Liver (tissue), 8 donors: ENCODE measurements at regions not wholly inside any gene's neighbourhood (a gene's known extent, or its start where the extent isn't known, plus 50 kb on each side); places are given as distances from the start of the nearest gene placed in this dataset.

Experiments
- DNase-seq: peaks from one replicate; pipeline ENCODE4 v3.0.0-alpha.2; 2017; ENCODE audit warnings: low spot score
- H3K27ac ChIP-seq, 2 donors: one replicate each; pipeline ENCODE4 v1.7.0; 2013; ENCODE audit warnings: inconsistent platforms in 2 of 2, low read length in 2 of 2, control low read depth in 1 of 2, low read depth in 1 of 2, mild to moderate bottlenecking in 1 of 2
- H3K27me3 ChIP-seq, 4 donors: one replicate each; pipeline versions ENCODE4 v1.6.1 to v1.7.0; 2013; ENCODE audit warnings: low read length in 3 of 4, inconsistent platforms in 1 of 4, mild to moderate bottlenecking in 1 of 4, moderate library complexity in 1 of 4; ENCODE audit not compliant: control insufficient read depth in 4 of 4, insufficient read depth in 4 of 4
- H3K36me3 ChIP-seq, 4 donors: one replicate each; pipeline versions ENCODE4 v1.6.1 to v1.7.0; 2013; ENCODE audit warnings: low read length in 3 of 4, mild to moderate bottlenecking in 3 of 4, low read depth in 1 of 4, moderate library complexity in 1 of 4; ENCODE audit not compliant: control insufficient read depth in 4 of 4, insufficient read depth in 3 of 4
- H3K4me1 ChIP-seq, 4 donors: one replicate each; pipeline versions ENCODE4 v1.6.1 to v1.7.0; 2013; ENCODE audit warnings: low read length in 3 of 4, mild to moderate bottlenecking in 3 of 4, moderate library complexity in 1 of 4; ENCODE audit not compliant: control insufficient read depth in 4 of 4, insufficient read depth in 4 of 4
- H3K4me3 ChIP-seq, 3 donors: one replicate each; pipeline versions ENCODE4 v1.6.1 to v1.7.0; 2013; ENCODE audit warnings: low read length in 3 of 3, control low read depth in 1 of 3, low read depth in 1 of 3, mild to moderate bottlenecking in 1 of 3
- H3K9ac ChIP-seq, 2 donors: one replicate each; pipeline ENCODE4 v1.7.0; 2013; ENCODE audit warnings: low read length in 2 of 2, mild to moderate bottlenecking in 2 of 2, moderate library complexity in 2 of 2, control low read depth in 1 of 2, low read depth in 1 of 2
- H3K9me3 ChIP-seq, 4 donors: one replicate each; pipeline versions ENCODE4 v1.6.1 to v1.7.0; 2013; ENCODE audit warnings: low read length in 3 of 4; ENCODE audit not compliant: control insufficient read depth in 4 of 4
- ATF3 ChIP-seq: IDR thresholded peaks from 2 replicates; pipeline ENCODE4 v1.6.1; 2016; ENCODE audit warnings: antibody characterized with exemption
- CTCF ChIP-seq: fragments of 150-350 bp; IDR thresholded peaks from 2 replicates; pipeline ENCODE4 v1.5.1; 2017; ENCODE audit warnings: improper control_type of control experiment, low read depth, low read length; ENCODE audit not compliant: missing input control
- EGR1 ChIP-seq, 2 donors: IDR thresholded peaks; 2 replicates each; pipeline ENCODE4 v1.6.1; 2016 to 2018; ENCODE audit warnings: antibody characterized with exemption in 2 of 2, low read depth in 2 of 2
- FOXA1 ChIP-seq: IDR thresholded peaks from 2 replicates; pipeline ENCODE4 v1.6.1; 2016; ENCODE audit warnings: antibody characterized with exemption
- FOXA2 ChIP-seq: IDR thresholded peaks from 2 replicates; pipeline ENCODE4 v1.6.1; 2016; ENCODE audit warnings: antibody characterized with exemption
- HNF4A ChIP-seq, 2 donors: conservative IDR thresholded peaks; 2 replicates each; pipeline ENCODE4 v1.6.1; 2016; ENCODE audit warnings: antibody characterized with exemption in 2 of 2, mild to moderate bottlenecking in 2 of 2
- HNF4G ChIP-seq: IDR thresholded peaks from 2 replicates; pipeline ENCODE4 v1.6.1; 2016; ENCODE audit warnings: antibody characterized with exemption
- JUND ChIP-seq, 2 donors: IDR thresholded peaks; 2 replicates each; pipeline ENCODE4 v1.6.1; 2016; ENCODE audit warnings: antibody characterized with exemption in 2 of 2
- MAX ChIP-seq: IDR thresholded peaks from 2 replicates; pipeline ENCODE4 v1.6.1; 2016; ENCODE audit warnings: antibody characterized with exemption
- NR2F2 ChIP-seq: IDR thresholded peaks from 2 replicates; pipeline ENCODE4 v1.6.1; 2016; ENCODE audit warnings: antibody characterized with exemption
- RAD21 ChIP-seq, 2 donors: IDR thresholded peaks; 2 replicates each; pipeline ENCODE4 v1.6.1; 2016; ENCODE audit warnings: antibody characterized with exemption in 2 of 2, mild to moderate bottlenecking in 2 of 2
- REST ChIP-seq: IDR thresholded peaks from 2 replicates; pipeline ENCODE4 v1.6.1; 2016; ENCODE audit warnings: antibody characterized with exemption, mild to moderate bottlenecking
- RXRA ChIP-seq, 2 donors: IDR thresholded peaks; 2 replicates each; pipeline ENCODE4 v1.6.1; 2017 to 2018; ENCODE audit warnings: antibody characterized with exemption in 2 of 2, mild to moderate bottlenecking in 1 of 2
- SP1 ChIP-seq: IDR thresholded peaks from 2 replicates; pipeline ENCODE4 v1.6.1; 2018; ENCODE audit warnings: antibody characterized with exemption, mild to moderate bottlenecking
- TAF1 ChIP-seq: conservative IDR thresholded peaks from 2 replicates; pipeline ENCODE4 v1.6.1; 2016; ENCODE audit warnings: antibody characterized with exemption, mild to moderate bottlenecking
- YY1 ChIP-seq: IDR thresholded peaks from 2 replicates; pipeline ENCODE4 v1.6.1; 2016; ENCODE audit warnings: antibody characterized with exemption, mild to moderate bottlenecking
- ZBTB33 ChIP-seq: IDR thresholded peaks from 2 replicates; pipeline ENCODE4 v1.6.1; 2016; ENCODE audit warnings: antibody characterized with exemption
- WGBS: extraction: QIAGEN DNeasy Blood & Tissue Kit; methylation state at CpG from one replicate; pipeline ENCODE4 v1.1.7; 2013; 5-methylcytosine and 5-hydroxymethylcytosine counted together
- donor health status: healthy.
- donor health status: healthy.
- donor health status: healthy.
- donor health status: healthy.
- donor health status: healthy.

- TF ChIP-seq JUND (IDR thresholded peaks at IDR 0.05) (peak; percentile 64 to 82), ZBTB33 (peak; percentile 59), TAF1 (no peak), REST (no peak), HNF4G (peak; percentile 84), RXRA (IDR thresholded peaks at IDR 0.05) (peak; percentile 86 to 96), MAX (peak; percentile 77), HNF4A (conservative IDR thresholded peaks at IDR 0.05) (peak; percentile 98 to 99), FOXA2 (no peak), RAD21 (IDR thresholded peaks at IDR 0.05) (peak; percentile 51 to 54), SP1 (peak; percentile 57), YY1 (peak; percentile 45), ATF3 (no peak), NR2F2 (peak; percentile 16)
- Histone ChIP-seq H3K27me3 (no peaks in the 10 kb centered on the region), H3K27ac (peak overlapping the region in 1 of 2 donors; percentile 22), H3K36me3 (no peaks in the 10 kb centered on the region), H3K4me3 (no peak overlapping the region), H3K9ac (no peak overlapping the region), H3K9me3 (no peaks in the 10 kb centered on the region), H3K4me1 (peaks cover 4 to 20% (median 13%) of the 10 kb centered on the region in 4 donors)
- DNase-seq, result no peak
- WGBS, result 34% methylated on average over 4 of the region's 4 CpGs
These were observed 443.6 kb upstream of the CDH5 start for GRCh38 chr16:65922923-65923322.

- Histone ChIP-seq H3K4me3 (no peak overlapping the region), H3K36me3 (no peaks in the 10 kb centered on the region), H3K27me3 (no peaks in the 10 kb centered on the region), H3K9me3 (no peaks in the 10 kb centered on the region), H3K4me1 (peaks cover 1 to 20% (median 13%) of the 10 kb centered on the region in 4 donors), H3K27ac (no peak overlapping the region), H3K9ac (no peak overlapping the region)
- TF ChIP-seq RAD21 (IDR thresholded peaks at IDR 0.05), result no peak
- TF ChIP-seq RXRA (IDR thresholded peaks at IDR 0.05), result no peak
- no peak for TF ChIP-seq YY1
- TF ChIP-seq MAX, result no peak
- TF ChIP-seq EGR1 (IDR thresholded peaks at IDR 0.05; ENCODE audit: low read depth in 2 of 2), result no peak
- no peak for TF ChIP-seq CTCF
- TF ChIP-seq FOXA2, result no peak
- TF ChIP-seq REST, result no peak
- TF ChIP-seq HNF4G, result no peak
- no peak for TF ChIP-seq ATF3
- no peak for TF ChIP-seq ZBTB33
- TF ChIP-seq TAF1, result no peak
- no peak for TF ChIP-seq JUND (IDR thresholded peaks at IDR 0.05)
- TF ChIP-seq HNF4A (conservative IDR thresholded peaks at IDR 0.05), result no peak
- TF ChIP-seq FOXA1, result no peak
- no peak for TF ChIP-seq NR2F2
- no peak for DNase-seq
- WGBS, result 90% methylated on average over 6 of the region's 6 CpGs
These were observed 446.5 kb upstream of the CDH5 start for GRCh38 chr16:65919986-65920376.
